Kidney epithelial cell (primary cell): ENCODE measurements at regions not wholly inside any gene's neighbourhood (a gene's known extent, or its start where the extent isn't known, plus 50 kb on each side); places are given as distances from the start of the nearest gene placed in this dataset.
A peak's percentile ranks its signal among the peaks of the same experiment; 100 is the strongest.

ENCODE experiments used
- DNase-seq: peaks from one replicate; pipeline ENCODE4 v3.0.0-alpha.2; 2010; ENCODE audit warnings: low read depth
- H3K27me3 ChIP-seq: 2 replicates; pipeline ENCODE4 v1.6.0; 2011; ENCODE audit warnings: low read length; ENCODE audit not compliant: control insufficient read depth, insufficient read depth
- H3K36me3 ChIP-seq: 2 replicates; pipeline ENCODE4 v1.5.1; 2011; ENCODE audit warnings: low read length; ENCODE audit not compliant: control insufficient read depth, insufficient read depth
- H3K4me3 ChIP-seq: 2 replicates; pipeline ENCODE4 v1.5.1; 2011; ENCODE audit warnings: low read depth, mild to moderate bottlenecking, control low read depth, low read length
- TF ChIP-seq, protein P1 (sequence below): IDR thresholded peaks from 2 replicates; pipeline ENCODE4 v1.5.1; 2011; ENCODE audit warnings: mild to moderate bottlenecking, moderate library complexity, low read length, control low read depth, inconsistent platforms; ENCODE audit not compliant: insufficient read depth, poor library complexity, severe bottlenecking

DNA sequence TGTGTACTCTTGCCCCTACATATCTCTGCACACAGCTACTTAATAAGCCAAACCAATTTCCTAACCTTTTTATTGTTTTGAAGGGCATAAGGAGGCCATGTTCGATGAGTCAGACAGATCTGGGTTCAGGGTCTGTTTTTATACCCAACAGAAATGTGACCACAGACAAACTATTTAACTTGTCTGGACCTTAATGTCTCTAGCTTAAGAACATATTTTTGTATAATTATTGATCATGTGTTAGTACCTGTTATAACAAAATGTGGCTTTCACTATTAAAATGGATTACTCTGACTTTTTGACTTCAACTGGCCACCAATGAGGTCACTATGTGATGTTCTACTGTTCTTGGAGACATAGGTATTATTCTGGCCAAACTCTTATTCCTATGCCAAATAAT is 507.8 kb upstream of the USP24 start:
- no peaks in the 10 kb centered on the region for H3K27me3 ChIP-seq
- no peaks in the 10 kb centered on the region for H3K36me3 ChIP-seq
- TF ChIP-seq, protein P1, sequence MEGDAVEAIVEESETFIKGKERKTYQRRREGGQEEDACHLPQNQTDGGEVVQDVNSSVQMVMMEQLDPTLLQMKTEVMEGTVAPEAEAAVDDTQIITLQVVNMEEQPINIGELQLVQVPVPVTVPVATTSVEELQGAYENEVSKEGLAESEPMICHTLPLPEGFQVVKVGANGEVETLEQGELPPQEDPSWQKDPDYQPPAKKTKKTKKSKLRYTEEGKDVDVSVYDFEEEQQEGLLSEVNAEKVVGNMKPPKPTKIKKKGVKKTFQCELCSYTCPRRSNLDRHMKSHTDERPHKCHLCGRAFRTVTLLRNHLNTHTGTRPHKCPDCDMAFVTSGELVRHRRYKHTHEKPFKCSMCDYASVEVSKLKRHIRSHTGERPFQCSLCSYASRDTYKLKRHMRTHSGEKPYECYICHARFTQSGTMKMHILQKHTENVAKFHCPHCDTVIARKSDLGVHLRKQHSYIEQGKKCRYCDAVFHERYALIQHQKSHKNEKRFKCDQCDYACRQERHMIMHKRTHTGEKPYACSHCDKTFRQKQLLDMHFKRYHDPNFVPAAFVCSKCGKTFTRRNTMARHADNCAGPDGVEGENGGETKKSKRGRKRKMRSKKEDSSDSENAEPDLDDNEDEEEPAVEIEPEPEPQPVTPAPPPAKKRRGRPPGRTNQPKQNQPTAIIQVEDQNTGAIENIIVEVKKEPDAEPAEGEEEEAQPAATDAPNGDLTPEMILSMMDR: no peak
- H3K4me3 ChIP-seq: no peak overlapping the region
- no peak for DNase-seq

DNA sequence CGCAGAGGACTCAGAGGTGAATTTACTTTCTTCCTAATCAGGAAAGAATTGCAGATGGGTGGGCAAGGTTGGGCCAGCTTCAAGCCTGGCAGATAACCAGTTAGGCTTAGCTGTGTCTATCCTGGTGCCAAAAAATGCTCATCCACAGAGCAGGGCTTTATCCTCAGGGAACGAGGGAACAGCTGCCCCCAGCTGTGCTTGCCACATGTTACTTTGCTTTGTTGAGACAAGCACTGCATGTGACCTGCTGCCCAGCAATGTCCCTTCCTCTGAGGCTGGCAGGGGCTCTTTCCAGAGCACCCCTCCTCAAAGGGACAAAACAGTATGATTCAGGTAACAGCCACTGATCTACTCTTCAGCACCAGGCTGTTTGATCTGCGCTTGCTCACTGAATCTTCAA is 505.1 kb upstream of the USP24 start:
- DNase-seq: no peak
- no peak overlapping the region for H3K4me3 ChIP-seq
- TF ChIP-seq, protein P1: no peak
- no peaks in the 10 kb centered on the region for H3K36me3 ChIP-seq
- no peaks in the 10 kb centered on the region for H3K27me3 ChIP-seq

DNA sequence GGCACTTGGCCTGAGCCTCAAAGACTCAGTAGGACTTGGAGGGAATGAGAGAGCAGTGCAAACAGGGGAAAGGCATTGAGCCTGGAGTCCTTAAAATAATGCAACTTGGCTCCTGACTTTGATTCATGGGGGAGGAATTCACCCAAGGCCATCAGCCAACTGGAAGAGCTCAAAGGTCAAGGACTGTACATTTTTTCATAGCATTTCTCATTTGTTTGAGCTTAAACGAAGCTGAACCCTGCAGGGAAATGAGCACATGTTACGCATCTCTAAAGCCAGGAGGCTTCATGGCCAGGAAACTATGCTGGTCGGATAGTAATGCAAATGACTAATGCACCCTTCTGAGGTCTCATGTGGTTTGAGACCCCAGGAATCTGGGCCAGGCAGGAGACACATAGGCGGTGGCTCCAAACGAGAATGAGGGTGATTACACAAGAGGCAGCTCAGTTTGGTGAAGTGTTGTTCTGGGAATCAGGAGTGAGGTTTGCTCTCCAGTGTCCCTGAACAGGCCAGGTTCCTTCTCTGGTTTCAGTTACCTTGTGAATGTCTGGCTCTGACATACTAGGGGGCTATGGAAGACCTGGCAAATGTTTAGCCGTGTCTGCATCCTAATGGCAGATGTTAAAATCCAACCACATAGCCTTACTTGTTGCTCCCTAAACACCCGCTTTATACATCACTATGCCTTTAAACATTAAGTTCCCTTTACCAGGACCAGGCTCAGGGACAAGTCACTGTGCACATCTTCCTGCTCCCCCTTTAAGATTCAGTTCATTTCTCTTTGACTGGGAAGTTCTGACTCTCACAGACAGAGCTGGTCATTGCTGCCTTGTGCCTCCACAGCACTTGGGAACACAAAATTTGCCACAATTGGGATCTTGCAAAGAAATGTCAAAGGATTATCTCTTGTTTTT is 503.9 kb upstream of the USP24 start:
- TF ChIP-seq, protein P1: no peak
- Histone ChIP-seq H3K36me3 (no peaks in the 10 kb centered on the region), H3K4me3 (no peak overlapping the region), H3K27me3 (no peaks in the 10 kb centered on the region)
- DNase-seq: peak; percentile 39

DNA sequence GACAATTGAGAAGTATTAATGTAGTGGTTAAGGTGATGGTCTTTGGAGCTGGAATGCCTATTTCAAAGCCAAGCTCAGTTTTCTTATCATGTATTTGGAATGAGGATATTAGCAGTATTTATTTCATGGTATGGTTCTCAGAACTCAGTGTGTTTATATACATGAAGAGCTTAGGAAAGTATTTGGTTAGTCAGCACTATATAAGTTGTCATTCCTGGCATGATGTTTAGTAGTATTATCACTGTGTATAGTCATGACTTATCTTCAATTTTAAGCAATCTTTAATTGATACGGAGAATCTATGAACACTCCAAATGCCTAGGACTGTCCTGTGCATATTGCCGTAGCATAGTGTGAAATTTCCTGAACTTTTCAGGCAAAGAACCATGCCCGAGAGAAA is 501.9 kb upstream of the USP24 start:
- no peaks in the 10 kb centered on the region for H3K36me3 ChIP-seq
- TF ChIP-seq, protein P1: no peak
- no peak overlapping the region for H3K4me3 ChIP-seq
- DNase-seq: no peak
- no peaks in the 10 kb centered on the region for H3K27me3 ChIP-seq

DNA sequence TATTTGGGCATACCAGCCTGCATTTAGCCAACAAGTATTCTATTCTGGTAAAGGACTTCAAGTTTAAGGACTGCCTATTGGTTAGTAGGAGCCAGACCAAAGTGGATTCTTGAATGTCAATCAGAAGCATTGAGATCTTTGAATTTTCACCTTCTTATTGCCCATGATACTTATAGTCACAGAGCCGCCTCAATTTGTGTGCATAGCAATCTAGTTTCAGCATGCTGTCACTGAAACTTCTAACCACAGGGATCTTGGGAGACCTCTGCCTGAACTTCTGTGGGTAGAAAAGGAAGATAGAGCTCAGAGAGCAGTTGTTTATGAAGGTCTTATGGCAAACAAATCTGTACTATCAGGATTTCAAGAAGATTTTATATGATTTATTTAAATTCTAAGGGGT is 501.4 kb upstream of the USP24 start:
- TF ChIP-seq, protein P1: no peak
- no peak overlapping the region for H3K4me3 ChIP-seq
- no peak for DNase-seq
- H3K27me3 ChIP-seq: no peaks in the 10 kb centered on the region
- no peaks in the 10 kb centered on the region for H3K36me3 ChIP-seq

DNA sequence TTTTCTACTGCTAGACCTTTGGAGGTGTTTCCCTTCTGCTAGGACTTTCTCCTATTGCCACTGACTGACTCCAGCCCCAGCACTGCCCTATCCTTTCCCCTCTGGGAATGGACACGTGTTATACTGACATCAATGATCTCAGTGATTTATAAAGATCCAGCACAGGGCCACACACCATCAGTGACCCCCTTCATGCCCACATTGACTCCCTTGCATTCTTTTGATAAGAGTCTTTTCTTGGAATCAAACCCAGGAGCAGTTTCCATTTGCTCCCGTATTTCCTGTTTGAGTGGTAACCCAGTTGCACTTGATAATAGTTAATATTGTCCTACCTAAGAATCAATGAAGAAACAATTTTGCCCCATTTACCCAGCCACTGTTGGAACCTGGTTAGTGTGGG is 501.0 kb upstream of the USP24 start:
- Histone ChIP-seq H3K36me3 (no peaks in the 10 kb centered on the region), H3K4me3 (no peak overlapping the region), H3K27me3 (no peaks in the 10 kb centered on the region)
- DNase-seq: no peak
- TF ChIP-seq, protein P1: no peak
